Testis (tissue), 2 donors: ENCODE measurements at regions not wholly inside any gene's neighbourhood (a gene's known extent, or its start where the extent isn't known, plus 50 kb on each side); places are given as distances from the start of the nearest gene placed in this dataset.
A peak's percentile ranks its signal among the peaks of the same experiment; 100 is the strongest.

Experiments used
- DNase-seq: peaks from one replicate; pipeline ENCODE4 v3.0.0-alpha.2; 2019
- H3K27ac ChIP-seq, 2 donors: fragments of 200-600 bp; sonication (generic); one replicate each; pipeline ENCODE4 v1.5.1; 2019
- H3K27me3 ChIP-seq: fragments of 200-600 bp; sonication (generic); one replicate; pipeline ENCODE4 v1.5.1; 2019
- H3K36me3 ChIP-seq: fragments of 200-600 bp; sonication (generic); one replicate; pipeline ENCODE4 v1.5.1; 2017; ENCODE audit warnings: low read depth; ENCODE audit errors: missing control alignments
- H3K4me1 ChIP-seq: fragments of 200-600 bp; sonication (generic); one replicate; pipeline ENCODE4 v1.5.1; 2019
- H3K4me3 ChIP-seq, 2 donors: fragments of 200-600 bp; sonication (generic); one replicate each; pipeline ENCODE4 v1.5.1; 2017 to 2019
- H3K9me3 ChIP-seq: fragments of 200-600 bp; sonication (generic); one replicate; pipeline ENCODE4 v1.5.1; 2017
- CTCF ChIP-seq, 3 experiments: fragments of 450-650 bp in 2 of 3; fragments of 200-600 bp in 1 of 3; sonication (generic) in 1 of 3; IDR thresholded peaks; one replicate each; pipeline ENCODE4 v1.5.1; 2016 to 2019; ENCODE audit warnings: antibody characterized with exemption in 3 of 3, mild to moderate bottlenecking in 2 of 3, moderate library complexity in 1 of 3
- POLR2A ChIP-seq: fragments of 450-650 bp; IDR thresholded peaks from one replicate; pipeline ENCODE4 v1.6.1; 2017; ENCODE audit warnings: antibody characterized with exemption, mild to moderate bottlenecking, moderate library complexity
- WGBS, 2 donors: methylation state at CpG; one replicate each; pipeline ENCODE4 v1.1.5; 2018; 5-methylcytosine and 5-hydroxymethylcytosine counted together
- intact Hi-C: fragments of 100-400 bp; cut with DNase I; formaldehyde crosslinking; loops from one replicate; pipeline ENCODE4 v1.15.1; 2023; ENCODE audit warnings: low total_unique reads

GRCh38 chr15:36109943-36110658 is 469.3 kb upstream of the CDIN1 start:
- no peaks in the 10 kb centered on the region for H3K36me3 ChIP-seq
- TF ChIP-seq CTCF (IDR thresholded peaks at IDR 0.05) (no peak), POLR2A (no peak)
- H3K4me1 ChIP-seq = peaks cover 4% of the 10 kb centered on the region
- H3K27me3 ChIP-seq = no peaks in the 10 kb centered on the region
- DNase-seq = peak; percentile 55
- H3K27ac ChIP-seq = no peak overlapping the region
- WGBS, 2 donors = 61 to 65% methylated on average over 2 of the region's 2 CpGs
- intact Hi-C loops = no loop called here
- no peak overlapping the region for H3K4me3 ChIP-seq
- H3K9me3 ChIP-seq = no peaks in the 10 kb centered on the region

- no peak for TF ChIP-seq POLR2A
- TF ChIP-seq CTCF (IDR thresholded peaks at IDR 0.05) = no peak
Observed at GRCh38 chr15:36110659-36110993, 468.8 kb upstream of the CDIN1 start.

GRCh38 chr15:36117296-36117787 is 462.1 kb upstream of the CDIN1 start:
- no peaks in the 10 kb centered on the region for H3K9me3 ChIP-seq
- H3K4me3 ChIP-seq = no peak overlapping the region
- intact Hi-C loops = no loop called here
- no peaks in the 10 kb centered on the region for H3K36me3 ChIP-seq
- DNase-seq = no peak
- no peaks in the 10 kb centered on the region for H3K27me3 ChIP-seq
- no peak overlapping the region for H3K27ac ChIP-seq
- WGBS, 2 donors = 80 to 83% methylated on average over 6 of the region's 6 CpGs
- TF ChIP-seq CTCF (IDR thresholded peaks at IDR 0.05) (no peak), POLR2A (no peak)
- H3K4me1 ChIP-seq = peaks cover 7% of the 10 kb centered on the region

More at GRCh38 chr15:36110659-36110993, 468.8 kb upstream of the CDIN1 start:
- WGBS, 2 donors = 48 to 61% methylated on average over 1 of the region's 1 CpG
- Histone ChIP-seq H3K27ac (no peak overlapping the region), H3K4me3 (no peak overlapping the region), H3K36me3 (no peaks in the 10 kb centered on the region), H3K9me3 (no peaks in the 10 kb centered on the region), H3K27me3 (no peaks in the 10 kb centered on the region), H3K4me1 (peaks cover 4% of the 10 kb centered on the region)
- intact Hi-C loops = no loop called here
- DNase-seq = no peak

- H3K27ac ChIP-seq = no peak overlapping the region
- no peak overlapping the region for H3K4me3 ChIP-seq
- no peak for DNase-seq
- no peaks in the 10 kb centered on the region for H3K36me3 ChIP-seq
- H3K9me3 ChIP-seq = no peaks in the 10 kb centered on the region
- 75 to 80% methylated on average over 2 of the region's 2 CpGs for whole genome bisulfite sequencing, 2 donors
- intact Hi-C loops = no loop called here
- no peak for TF ChIP-seq CTCF (IDR thresholded peaks at IDR 0.05)
- TF ChIP-seq POLR2A = no peak
- H3K4me1 ChIP-seq = no peaks in the 10 kb centered on the region
- H3K27me3 ChIP-seq = no peaks in the 10 kb centered on the region
Observed at GRCh38 chr15:36126194-36126593, 453.2 kb upstream of the CDIN1 start.
